ENCODE measurements at regions not wholly inside any gene's neighbourhood (a gene's known extent, or its start where the extent isn't known, plus 50 kb on each side); places are given as distances from the start of the nearest gene placed in this dataset.

GRCh38 chr19:27972291-27973040, 1240.5 kb downstream of the UQCRFS1 start (continued):
- peak; percentile 52; the same call in 1 of the 2 replicates for TF ChIP-seq PRDM1 (tag by site-specific recombination; IDR thresholded peaks at IDR 0.05)
- 0 out of 2 replicates have a peak, but pooled peaks have one; percentile 12 for TF ChIP-seq ZBTB20 (tag by site-specific recombination; IDR thresholded peaks at IDR 0.05)
- peak; percentile 63; the same call in 1 of the 2 replicates for TF ChIP-seq ZNF335 (tag by site-specific recombination; conservative IDR thresholded peaks at IDR 0.05)
- peak; percentile 23 for TF ChIP-seq TSHZ1 (tag by site-specific recombination; IDR thresholded peaks at IDR 0.05; ENCODE audit: borderline replicate concordance)
- no peak for TF ChIP-seq GLIS2 (tag by site-specific recombination; IDR thresholded peaks at IDR 0.05)
- TF ChIP-seq, protein P1, sequence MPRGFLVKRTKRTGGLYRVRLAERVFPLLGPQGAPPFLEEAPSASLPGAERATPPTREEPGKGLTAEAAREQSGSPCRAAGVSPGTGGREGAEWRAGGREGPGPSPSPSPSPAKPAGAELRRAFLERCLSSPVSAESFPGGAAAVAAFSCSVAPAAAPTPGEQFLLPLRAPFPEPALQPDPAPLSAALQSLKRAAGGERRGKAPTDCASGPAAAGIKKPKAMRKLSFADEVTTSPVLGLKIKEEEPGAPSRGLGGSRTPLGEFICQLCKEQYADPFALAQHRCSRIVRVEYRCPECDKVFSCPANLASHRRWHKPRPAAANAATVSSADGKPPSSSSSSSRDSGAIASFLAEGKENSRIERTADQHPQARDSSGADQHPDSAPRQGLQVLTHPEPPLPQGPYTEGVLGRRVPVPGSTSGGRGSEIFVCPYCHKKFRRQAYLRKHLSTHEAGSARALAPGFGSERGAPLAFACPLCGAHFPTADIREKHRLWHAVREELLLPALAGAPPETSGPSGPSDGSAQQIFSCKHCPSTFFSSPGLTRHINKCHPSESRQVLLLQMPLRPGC (tag by site-specific recombination; IDR thresholded peaks at IDR 0.05) = peak; percentile 71; the same call in 1 of the 2 replicates
- no peak for TF ChIP-seq ZNF140 (tag by site-specific recombination; IDR thresholded peaks at IDR 0.05)
- no peak for TF ChIP-seq KLF10 (tag by site-specific recombination; IDR thresholded peaks at IDR 0.05)
- peak; percentile 18; the same call in 1 of the 2 replicates for TF ChIP-seq ZNF654 (tag by site-specific recombination; IDR thresholded peaks at IDR 0.05; ENCODE audit: low read depth)
- TF ChIP-seq WT1 (tag by site-specific recombination; IDR thresholded peaks at IDR 0.05) = peak; percentile 97
- TF ChIP-seq SP7 (tag by site-specific recombination; IDR thresholded peaks at IDR 0.05) = peak; percentile 58; the same call in 1 of the 2 replicates
- TF ChIP-seq, protein P2, sequence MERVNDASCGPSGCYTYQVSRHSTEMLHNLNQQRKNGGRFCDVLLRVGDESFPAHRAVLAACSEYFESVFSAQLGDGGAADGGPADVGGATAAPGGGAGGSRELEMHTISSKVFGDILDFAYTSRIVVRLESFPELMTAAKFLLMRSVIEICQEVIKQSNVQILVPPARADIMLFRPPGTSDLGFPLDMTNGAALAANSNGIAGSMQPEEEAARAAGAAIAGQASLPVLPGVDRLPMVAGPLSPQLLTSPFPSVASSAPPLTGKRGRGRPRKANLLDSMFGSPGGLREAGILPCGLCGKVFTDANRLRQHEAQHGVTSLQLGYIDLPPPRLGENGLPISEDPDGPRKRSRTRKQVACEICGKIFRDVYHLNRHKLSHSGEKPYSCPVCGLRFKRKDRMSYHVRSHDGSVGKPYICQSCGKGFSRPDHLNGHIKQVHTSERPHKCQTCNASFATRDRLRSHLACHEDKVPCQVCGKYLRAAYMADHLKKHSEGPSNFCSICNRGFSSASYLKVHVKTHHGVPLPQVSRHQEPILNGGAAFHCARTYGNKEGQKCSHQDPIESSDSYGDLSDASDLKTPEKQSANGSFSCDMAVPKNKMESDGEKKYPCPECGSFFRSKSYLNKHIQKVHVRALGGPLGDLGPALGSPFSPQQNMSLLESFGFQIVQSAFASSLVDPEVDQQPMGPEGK (tag by site-specific recombination; IDR thresholded peaks at IDR 0.05) = 0 out of 2 replicates have a peak, but pooled peaks have one; percentile 39
- peak; percentile 46; the same call in 1 of the 2 replicates for TF ChIP-seq ZNF2 (tag by site-specific recombination; IDR thresholded peaks at IDR 0.05)
- TF ChIP-seq ZNF692 (tag by site-specific recombination; IDR thresholded peaks at IDR 0.05) = 0 out of 2 replicates have a peak, but pooled peaks have one; percentile 35
- TF ChIP-seq ZNF658 (tag by site-specific recombination; IDR thresholded peaks at IDR 0.05) = no peak
- peak; percentile 63 for TF ChIP-seq ZNF585B (tag by site-specific recombination; IDR thresholded peaks at IDR 0.05)
- no peak for TF ChIP-seq ZSCAN18 (tag by site-specific recombination; IDR thresholded peaks at IDR 0.05)
- TF ChIP-seq ZEB2 (tag by site-specific recombination; IDR thresholded peaks at IDR 0.05) = peak; percentile 85
- no peak for TF ChIP-seq ZNF26 (tag by site-specific recombination; IDR thresholded peaks at IDR 0.05)
- TF ChIP-seq ZNF394 (tag by site-specific recombination; IDR thresholded peaks at IDR 0.05; ENCODE audit: borderline replicate concordance) = peak; percentile 94
- TF ChIP-seq ZNF214 (tag by site-specific recombination; IDR thresholded peaks at IDR 0.05; ENCODE audit: borderline replicate concordance) = no peak
- TF ChIP-seq ZNF792 (tag by site-specific recombination; IDR thresholded peaks at IDR 0.05) = 0 out of 2 replicates have a peak, but pooled peaks have one; percentile 13
- TF ChIP-seq, protein P3, sequence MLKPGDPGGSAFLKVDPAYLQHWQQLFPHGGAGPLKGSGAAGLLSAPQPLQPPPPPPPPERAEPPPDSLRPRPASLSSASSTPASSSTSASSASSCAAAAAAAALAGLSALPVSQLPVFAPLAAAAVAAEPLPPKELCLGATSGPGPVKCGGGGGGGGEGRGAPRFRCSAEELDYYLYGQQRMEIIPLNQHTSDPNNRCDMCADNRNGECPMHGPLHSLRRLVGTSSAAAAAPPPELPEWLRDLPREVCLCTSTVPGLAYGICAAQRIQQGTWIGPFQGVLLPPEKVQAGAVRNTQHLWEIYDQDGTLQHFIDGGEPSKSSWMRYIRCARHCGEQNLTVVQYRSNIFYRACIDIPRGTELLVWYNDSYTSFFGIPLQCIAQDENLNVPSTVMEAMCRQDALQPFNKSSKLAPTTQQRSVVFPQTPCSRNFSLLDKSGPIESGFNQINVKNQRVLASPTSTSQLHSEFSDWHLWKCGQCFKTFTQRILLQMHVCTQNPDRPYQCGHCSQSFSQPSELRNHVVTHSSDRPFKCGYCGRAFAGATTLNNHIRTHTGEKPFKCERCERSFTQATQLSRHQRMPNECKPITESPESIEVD (tag by site-specific recombination; IDR thresholded peaks at IDR 0.05) = peak; percentile 52
- no peak for TF ChIP-seq ZNF138 (tag by site-specific recombination; IDR thresholded peaks at IDR 0.05; ENCODE audit: borderline replicate concordance)
- TF ChIP-seq ZNF510 (tag by site-specific recombination; IDR thresholded peaks at IDR 0.05; ENCODE audit: insufficient replicate concordance) = no peak
